HepG2 (cell line): ENCODE measurements at regions not wholly inside any gene's neighbourhood (a gene's known extent, or its start where the extent isn't known, plus 50 kb on each side); places are given as distances from the start of the nearest gene placed in this dataset.

Source experiments
- ATAC-seq: fragments of 200-7000 bp; cut with Tn5 transposase; 3 replicates; pipeline ENCODE4 v1.9.1; 2020; ENCODE audit warnings: mild to moderate bottlenecking, moderate library complexity
- BruUV-seq: library from RNA; stranded (reverse); fragments of 400-500 nt; replicated peaks from 2 replicates; lab custom pipeline; 2021; lab: Mats Ljungman, UMichigan
- CTCF ChIA-PET: fragments of 300-600 bp; formaldehyde crosslinking; extraction: SDS; loops from one replicate; lab custom pipeline; 2021; ENCODE audit warnings: low total read pairs, inconsistent platforms, low intra/inter-chr PET ratio; lab: Yijun Ruan, JAX
- POLR2A ChIA-PET: fragments of 350-600 bp; sonication (Branson Sonifier 250); formaldehyde crosslinking; loops from one replicate; lab custom pipeline; 2020; ENCODE audit warnings: antibody characterized with exemption, inconsistent platforms; lab: Yijun Ruan, JAX
- DNase-seq: peaks from one replicate; pipeline ENCODE4 v3.0.0-alpha.2; 2015; ENCODE audit warnings: low spot score
- FAIRE-seq: peaks from 3 replicates; lab custom pipeline; 2011; peaks lifted over from hg19 to GRCh38; lab: Jason Lieb, UNC
- H2AFZ ChIP-seq: one replicate; pipeline ENCODE4 v1.6.1; 2011; ENCODE audit warnings: low read length, inconsistent platforms
- H3K27ac ChIP-seq: fragments of 300-600 bp; 3 replicates; pipeline ENCODE4 v1.8.0; 2011; ENCODE audit warnings: mixed run types, mild to moderate bottlenecking, mixed read lengths, low read length, inconsistent platforms; ENCODE audit not compliant: insufficient read depth; ENCODE audit errors: extremely low read length
- H3K27me3 ChIP-seq, 2 experiments: fragments of 200-600 bp in 1 of 2; 2 replicates in 1 of 2; 3 replicates in 1 of 2; pipeline versions ENCODE4 v1.6.0 to v1.8.0; 2011; ENCODE audit warnings: low read length in 2 of 2, mild to moderate bottlenecking in 2 of 2, moderate library complexity in 2 of 2, inconsistent platforms in 1 of 2; ENCODE audit not compliant: insufficient read depth in 2 of 2, control insufficient read depth in 1 of 2
- H3K36me3 ChIP-seq, 2 experiments: fragments of 200-600 bp in 1 of 2; replicated peaks in 1 of 2; 2 replicates in 1 of 2; 3 replicates in 1 of 2; pipeline versions ENCODE4 v1.5.1 to v1.8.0; 2011; ENCODE audit warnings: low read length in 2 of 2, inconsistent platforms in 1 of 2; ENCODE audit not compliant: insufficient read depth in 2 of 2, control insufficient read depth in 1 of 2
- H3K4me1 ChIP-seq: 2 replicates; pipeline ENCODE4 v1.5.1; 2012; ENCODE audit warnings: low read length, inconsistent platforms; ENCODE audit not compliant: insufficient read depth
- H3K4me2 ChIP-seq: 2 replicates; pipeline ENCODE4 v1.6.0; 2011; ENCODE audit warnings: low read depth, low read length, inconsistent platforms
- H3K4me3 ChIP-seq, 3 experiments: fragments of 200-600 bp in 1 of 3; sonication (generic), shearing (Covaris generic) in 1 of 3; replicated peaks in 1 of 3; 2 replicates each; pipeline ENCODE4 v1.5.1; 2011 to 2016; ENCODE audit warnings: low read length in 3 of 3, inconsistent platforms in 2 of 3, low read depth in 2 of 3, mild to moderate bottlenecking in 2 of 3, control low read depth in 1 of 3, mixed read lengths in 1 of 3; ENCODE audit not compliant: insufficient read depth in 1 of 3
- H3K79me2 ChIP-seq: one replicate; pipeline ENCODE4 v1.6.1; 2011; ENCODE audit warnings: low read length, inconsistent platforms; ENCODE audit not compliant: insufficient read depth
- H3K9ac ChIP-seq: 2 replicates; pipeline ENCODE4 v1.6.0; 2011; ENCODE audit warnings: mild to moderate bottlenecking, low read depth, low read length, inconsistent platforms; ENCODE audit not compliant: insufficient read depth
- H3K9me3 ChIP-seq: 2 replicates; pipeline ENCODE4 v1.5.1; 2012; ENCODE audit warnings: mild to moderate bottlenecking, low read length
- H4K20me1 ChIP-seq: 2 replicates; pipeline ENCODE4 v1.6.0; 2011; ENCODE audit warnings: inconsistent platforms, mild to moderate bottlenecking, low read length, moderate library complexity; ENCODE audit not compliant: insufficient read depth
- ATM ChIP-seq: fragments of 450-650 bp; IDR thresholded peaks from 2 replicates; pipeline ENCODE4 v1.7.1; 2017; ENCODE audit warnings: mild to moderate bottlenecking, borderline replicate concordance
- MAFF ChIP-seq: IDR thresholded peaks from 2 replicates; pipeline ENCODE4 v1.6.1; 2011; ENCODE audit warnings: low read depth, low read length, improper control_type of control experiment
- MAFK ChIP-seq, 2 experiments: IDR thresholded peaks in 1 of 2; conservative IDR thresholded peaks in 1 of 2; 2 replicates each; pipeline ENCODE4 v1.6.1; 2011; ENCODE audit warnings: improper control_type of control experiment in 2 of 2, low read length in 2 of 2
- NFE2 ChIP-seq: sonication (generic); formaldehyde crosslinking; IDR thresholded peaks from 2 replicates; pipeline ENCODE4 v1.4.0; 2020; ENCODE audit warnings: missing genetic modification reagents
- PLSCR1 ChIP-seq: sonication (generic); formaldehyde crosslinking; IDR thresholded peaks from 2 replicates; pipeline ENCODE4 v1.5.0; 2020; ENCODE audit warnings: missing genetic modification reagents, mild to moderate bottlenecking, borderline replicate concordance
- SMYD3 ChIP-seq: sonication (generic); formaldehyde crosslinking; IDR thresholded peaks from 2 replicates; pipeline ENCODE4 v1.8.1; 2023; ENCODE audit warnings: mild to moderate bottlenecking, missing genetic modification reagents
- ZNF326 ChIP-seq: sonication (generic); formaldehyde crosslinking; IDR thresholded peaks from 2 replicates; pipeline ENCODE4 v1.4.0; 2020; ENCODE audit warnings: missing genetic modification reagents, borderline replicate concordance
- WGBS: methylation state at CpG from one replicate; pipeline ENCODE4 v1.1.6; 2017; ENCODE audit warnings: low lambda C conversion rate; 5-methylcytosine and 5-hydroxymethylcytosine counted together
- in situ Hi-C: cut with HindIII; loops from 2 replicates; pipeline ENCODE4 v1.10.0; 2017; ENCODE audit warnings: low pct_unique_long_range_greater_than_20kb; ENCODE audit not compliant: extremely low pct_ligation_motif_present
- intact Hi-C: fragments of 100-400 bp; cut with micrococcal nuclease; formaldehyde crosslinking; loops from one replicate; pipeline ENCODE4 v1.10.0; 2022; ENCODE audit not compliant: unreplicated experiment

- Histone ChIP-seq H3K36me3 (no peaks in the 10 kb centered on the region), H2AFZ (no peak overlapping the region), H3K27ac (no peak overlapping the region), H3K4me2 (no peak overlapping the region), H3K79me2 (no peaks in the 10 kb centered on the region), H3K9ac (no peak overlapping the region), H4K20me1 (no peaks in the 10 kb centered on the region), H3K4me1 (no peaks in the 10 kb centered on the region), H3K9me3 (no peaks in the 10 kb centered on the region), H3K4me3 (no peak overlapping the region), H3K27me3 (peaks cover 1 to 34% of the 10 kb centered on the region in 2 experiments; a peak in 3 of 5 replicates)
- FAIRE-seq, result no peak
- CTCF ChIA-PET, result no interaction called here
- intact Hi-C loops, result no loop called here
- BruUV-seq, result no TSS peak
- in situ Hi-C loops, result no loop called here
- no peak for ATAC-seq
- WGBS, result 3% methylated on average over 3 of the region's 3 CpGs
- no peak for DNase-seq
- peak; percentile 81 for TF ChIP-seq MAFF
- TF ChIP-seq MAFK (conservative IDR thresholded peaks at IDR 0.05 in 1 of 2, IDR thresholded peaks at IDR 0.05 in 1 of 2; ENCODE audit: low read length in 2 of 2), result peak; percentile 75 to 84
- no peak for TF ChIP-seq SMYD3 (CRISPR knock-in tag)
- POLR2A ChIA-PET, result no interaction called here
These were observed 94.1 kb upstream of the CREB5 start for GRCh38 chr7:28318101-28318762.

GRCh38 chr7:28323833-28324232, 88.5 kb upstream of the CREB5 start:
- BruUV-seq, result no TSS peak

More at GRCh38 chr7:28323833-28324232, 88.5 kb upstream of the CREB5 start:
- FAIRE-seq (no peak), ATAC-seq (no peak), DNase-seq (no peak)
- TF ChIP-seq PLSCR1 (CRISPR knock-in tag), result no peak
- TF ChIP-seq NFE2 (CRISPR knock-in tag), result no peak
- no peak for TF ChIP-seq ATM
- no peak for TF ChIP-seq ZNF326 (CRISPR knock-in tag)
- ChIA-PET POLR2A (no interaction called here), CTCF (no interaction called here)
- Histone ChIP-seq H3K36me3 (no peaks in the 10 kb centered on the region), H3K4me1 (no peaks in the 10 kb centered on the region), H4K20me1 (no peaks in the 10 kb centered on the region), H3K79me2 (no peaks in the 10 kb centered on the region), H3K9ac (no peak overlapping the region), H3K4me2 (no peak overlapping the region), H2AFZ (no peak overlapping the region), H3K27ac (no peak overlapping the region), H3K27me3 (peaks cover 0 to 7% of the 10 kb centered on the region in 2 experiments; a peak in 2 of 5 replicates), H3K9me3 (no peaks in the 10 kb centered on the region), H3K4me3 (no peak overlapping the region)
- in situ Hi-C loops (no loop called here), intact Hi-C loops (no loop called here)
- 23% methylated on average over 4 of the region's 7 CpGs for WGBS
